ENCODE measurements at regions not wholly inside any gene's neighbourhood (a gene's known extent, or its start where the extent isn't known, plus 50 kb on each side); places are given as distances from the start of the nearest gene placed in this dataset.

GRCh38 chr5:89011778-89012711, 129.1 kb upstream of the MEF2C start:
- DNase-seq (ENCODE audit: low read depth, low spot score) = no peak
- H3K27ac ChIP-seq = no peak overlapping the region

- DNase-seq (ENCODE audit: low read depth, low spot score) = no peak
- no peak overlapping the region for H3K27ac ChIP-seq
Measured at GRCh38 chr5:89010512-89010911, 127.5 kb upstream of the MEF2C start.

- DNase-seq (ENCODE audit: low read depth, low spot score) = no peak
- H3K27ac ChIP-seq = no peak overlapping the region
Measured at GRCh38 chr5:89008291-89008690, 125.3 kb upstream of the MEF2C start.

GRCh38 chr5:89005990-89006389, 123.0 kb upstream of the MEF2C start:
- no peak overlapping the region for H3K27ac ChIP-seq
- no peak for DNase-seq (ENCODE audit: low read depth, low spot score)

- no peak for DNase-seq (ENCODE audit: low read depth, low spot score)
- H3K27ac ChIP-seq = no peak overlapping the region
Measured at GRCh38 chr5:89004379-89004778, 121.4 kb upstream of the MEF2C start.

- DNase-seq (ENCODE audit: low read depth, low spot score) = no peak
- no peak overlapping the region for H3K27ac ChIP-seq
Measured at GRCh38 chr5:89003563-89004036, 120.6 kb upstream of the MEF2C start.

- DNase-seq (ENCODE audit: low read depth, low spot score) = no peak
Measured at GRCh38 chr5:88999853-89000252, 116.9 kb upstream of the MEF2C start.

GRCh38 chr5:88997937-88998336, 115.0 kb upstream of the MEF2C start:
- H3K27ac ChIP-seq = no peak overlapping the region
- DNase-seq (ENCODE audit: low read depth, low spot score) = no peak

More at GRCh38 chr5:88999853-89000252, 116.9 kb upstream of the MEF2C start:
- no peak overlapping the region for H3K27ac ChIP-seq

GRCh38 chr5:88984040-88984439, 101.1 kb upstream of the MEF2C start:
- no peak for DNase-seq (ENCODE audit: low read depth, low spot score)
- no peak overlapping the region for H3K27ac ChIP-seq

- no peak overlapping the region for H3K27ac ChIP-seq
- no peak for DNase-seq (ENCODE audit: low read depth, low spot score)
Measured at GRCh38 chr5:88979726-88980125, 96.7 kb upstream of the MEF2C start.

GRCh38 chr5:88979244-88979643, 96.3 kb upstream of the MEF2C start:
- no peak overlapping the region for H3K27ac ChIP-seq
- no peak for DNase-seq (ENCODE audit: low read depth, low spot score)

GRCh38 chr5:88976914-88977313, 93.9 kb upstream of the MEF2C start:
- DNase-seq (ENCODE audit: low read depth, low spot score) = no peak
- no peak overlapping the region for H3K27ac ChIP-seq

- no peak overlapping the region for H3K27ac ChIP-seq
- no peak for DNase-seq (ENCODE audit: low read depth, low spot score)
Measured at GRCh38 chr5:88967633-88968585, 84.9 kb upstream of the MEF2C start.

- no peak overlapping the region for H3K27ac ChIP-seq
- DNase-seq (ENCODE audit: low read depth, low spot score) = no peak
Measured at GRCh38 chr5:88964831-88965230, 81.8 kb upstream of the MEF2C start.

GRCh38 chr5:88957013-88957412, 74.0 kb upstream of the MEF2C start:
- peak overlapping the region; percentile 49 for H3K27ac ChIP-seq
- no peak for DNase-seq (ENCODE audit: low read depth, low spot score)

- no peak for DNase-seq (ENCODE audit: low read depth, low spot score)
- H3K27ac ChIP-seq = peak overlapping the region; percentile 49
Measured at GRCh38 chr5:88956416-88956815, 73.4 kb upstream of the MEF2C start.

GRCh38 chr5:88955403-88955802, 72.4 kb upstream of the MEF2C start:
- DNase-seq (ENCODE audit: low read depth, low spot score) = no peak
- H3K27ac ChIP-seq = no peak overlapping the region

- H3K27ac ChIP-seq = no peak overlapping the region
- no peak for DNase-seq (ENCODE audit: low read depth, low spot score)
Measured at GRCh38 chr5:88954511-88954910, 71.5 kb upstream of the MEF2C start.

- no peak overlapping the region for H3K27ac ChIP-seq
- no peak for DNase-seq (ENCODE audit: low read depth, low spot score)
Measured at GRCh38 chr5:88952996-88953643, 70.1 kb upstream of the MEF2C start.

- no peak for DNase-seq (ENCODE audit: low read depth, low spot score)
- no peak overlapping the region for H3K27ac ChIP-seq
Measured at GRCh38 chr5:88952344-88952743, 69.4 kb upstream of the MEF2C start.
